Liver (tissue), 3 donors: ENCODE measurements at regions not wholly inside any gene's neighbourhood (a gene's known extent, or its start where the extent isn't known, plus 50 kb on each side); places are given as distances from the start of the nearest gene placed in this dataset.

Experiments used
- EGR1 ChIP-seq, 2 donors: IDR thresholded peaks; 2 replicates each; pipeline ENCODE4 v1.6.1; 2016 to 2018; ENCODE audit warnings: antibody characterized with exemption in 2 of 2, low read depth in 2 of 2
- GABPA ChIP-seq, 2 donors: IDR thresholded peaks in 1 of 2; conservative IDR thresholded peaks in 1 of 2; 2 replicates each; pipeline ENCODE4 v1.6.1; 2016; ENCODE audit warnings: antibody characterized with exemption in 2 of 2, mild to moderate bottlenecking in 1 of 2, moderate library complexity in 1 of 2
- HNF4G ChIP-seq: IDR thresholded peaks from 2 replicates; pipeline ENCODE4 v1.6.1; 2016; ENCODE audit warnings: antibody characterized with exemption
- JUND ChIP-seq, 2 donors: IDR thresholded peaks; 2 replicates each; pipeline ENCODE4 v1.6.1; 2016; ENCODE audit warnings: antibody characterized with exemption in 2 of 2
- MAX ChIP-seq: IDR thresholded peaks from 2 replicates; pipeline ENCODE4 v1.6.1; 2016; ENCODE audit warnings: antibody characterized with exemption
- RAD21 ChIP-seq, 2 donors: IDR thresholded peaks; 2 replicates each; pipeline ENCODE4 v1.6.1; 2016; ENCODE audit warnings: antibody characterized with exemption in 2 of 2, mild to moderate bottlenecking in 2 of 2
- RXRA ChIP-seq, 2 donors: IDR thresholded peaks; 2 replicates each; pipeline ENCODE4 v1.6.1; 2017 to 2018; ENCODE audit warnings: antibody characterized with exemption in 2 of 2, mild to moderate bottlenecking in 1 of 2
- SP1 ChIP-seq: IDR thresholded peaks from 2 replicates; pipeline ENCODE4 v1.6.1; 2018; ENCODE audit warnings: antibody characterized with exemption, mild to moderate bottlenecking
- TAF1 ChIP-seq: conservative IDR thresholded peaks from 2 replicates; pipeline ENCODE4 v1.6.1; 2016; ENCODE audit warnings: antibody characterized with exemption, mild to moderate bottlenecking
- YY1 ChIP-seq: IDR thresholded peaks from 2 replicates; pipeline ENCODE4 v1.6.1; 2016; ENCODE audit warnings: antibody characterized with exemption, mild to moderate bottlenecking
- ZBTB33 ChIP-seq: IDR thresholded peaks from 2 replicates; pipeline ENCODE4 v1.6.1; 2016; ENCODE audit warnings: antibody characterized with exemption
- TF ChIP-seq, protein P1 (sequence below): fragments of 150-350 bp; IDR thresholded peaks from 2 replicates; pipeline ENCODE4 v1.5.1; 2017; ENCODE audit warnings: improper control_type of control experiment, low read depth, low read length; ENCODE audit not compliant: missing input control
- TF ChIP-seq, protein P2 (sequence below): IDR thresholded peaks from 2 replicates; pipeline ENCODE4 v1.6.1; 2016; ENCODE audit warnings: antibody characterized with exemption, mild to moderate bottlenecking
- donor health status: healthy.
- donor health status: healthy.

GRCh38 chr13:78719367-78719766 lies 60.4 kb upstream of the OBI1 start:
- TF ChIP-seq GABPA (IDR thresholded peaks at IDR 0.05 in 1 of 2, conservative IDR thresholded peaks at IDR 0.05 in 1 of 2) (no peak), SP1 (no peak), ZBTB33 (no peak), EGR1 (IDR thresholded peaks at IDR 0.05; ENCODE audit: low read depth in 2 of 2) (no peak), MAX (no peak), TAF1 (no peak), JUND (IDR thresholded peaks at IDR 0.05) (no peak), YY1 (no peak), RAD21 (IDR thresholded peaks at IDR 0.05) (no peak), RXRA (IDR thresholded peaks at IDR 0.05) (no peak), HNF4G (no peak)
- TF ChIP-seq, protein P1, sequence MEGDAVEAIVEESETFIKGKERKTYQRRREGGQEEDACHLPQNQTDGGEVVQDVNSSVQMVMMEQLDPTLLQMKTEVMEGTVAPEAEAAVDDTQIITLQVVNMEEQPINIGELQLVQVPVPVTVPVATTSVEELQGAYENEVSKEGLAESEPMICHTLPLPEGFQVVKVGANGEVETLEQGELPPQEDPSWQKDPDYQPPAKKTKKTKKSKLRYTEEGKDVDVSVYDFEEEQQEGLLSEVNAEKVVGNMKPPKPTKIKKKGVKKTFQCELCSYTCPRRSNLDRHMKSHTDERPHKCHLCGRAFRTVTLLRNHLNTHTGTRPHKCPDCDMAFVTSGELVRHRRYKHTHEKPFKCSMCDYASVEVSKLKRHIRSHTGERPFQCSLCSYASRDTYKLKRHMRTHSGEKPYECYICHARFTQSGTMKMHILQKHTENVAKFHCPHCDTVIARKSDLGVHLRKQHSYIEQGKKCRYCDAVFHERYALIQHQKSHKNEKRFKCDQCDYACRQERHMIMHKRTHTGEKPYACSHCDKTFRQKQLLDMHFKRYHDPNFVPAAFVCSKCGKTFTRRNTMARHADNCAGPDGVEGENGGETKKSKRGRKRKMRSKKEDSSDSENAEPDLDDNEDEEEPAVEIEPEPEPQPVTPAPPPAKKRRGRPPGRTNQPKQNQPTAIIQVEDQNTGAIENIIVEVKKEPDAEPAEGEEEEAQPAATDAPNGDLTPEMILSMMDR, result no peak
- TF ChIP-seq, protein P2, sequence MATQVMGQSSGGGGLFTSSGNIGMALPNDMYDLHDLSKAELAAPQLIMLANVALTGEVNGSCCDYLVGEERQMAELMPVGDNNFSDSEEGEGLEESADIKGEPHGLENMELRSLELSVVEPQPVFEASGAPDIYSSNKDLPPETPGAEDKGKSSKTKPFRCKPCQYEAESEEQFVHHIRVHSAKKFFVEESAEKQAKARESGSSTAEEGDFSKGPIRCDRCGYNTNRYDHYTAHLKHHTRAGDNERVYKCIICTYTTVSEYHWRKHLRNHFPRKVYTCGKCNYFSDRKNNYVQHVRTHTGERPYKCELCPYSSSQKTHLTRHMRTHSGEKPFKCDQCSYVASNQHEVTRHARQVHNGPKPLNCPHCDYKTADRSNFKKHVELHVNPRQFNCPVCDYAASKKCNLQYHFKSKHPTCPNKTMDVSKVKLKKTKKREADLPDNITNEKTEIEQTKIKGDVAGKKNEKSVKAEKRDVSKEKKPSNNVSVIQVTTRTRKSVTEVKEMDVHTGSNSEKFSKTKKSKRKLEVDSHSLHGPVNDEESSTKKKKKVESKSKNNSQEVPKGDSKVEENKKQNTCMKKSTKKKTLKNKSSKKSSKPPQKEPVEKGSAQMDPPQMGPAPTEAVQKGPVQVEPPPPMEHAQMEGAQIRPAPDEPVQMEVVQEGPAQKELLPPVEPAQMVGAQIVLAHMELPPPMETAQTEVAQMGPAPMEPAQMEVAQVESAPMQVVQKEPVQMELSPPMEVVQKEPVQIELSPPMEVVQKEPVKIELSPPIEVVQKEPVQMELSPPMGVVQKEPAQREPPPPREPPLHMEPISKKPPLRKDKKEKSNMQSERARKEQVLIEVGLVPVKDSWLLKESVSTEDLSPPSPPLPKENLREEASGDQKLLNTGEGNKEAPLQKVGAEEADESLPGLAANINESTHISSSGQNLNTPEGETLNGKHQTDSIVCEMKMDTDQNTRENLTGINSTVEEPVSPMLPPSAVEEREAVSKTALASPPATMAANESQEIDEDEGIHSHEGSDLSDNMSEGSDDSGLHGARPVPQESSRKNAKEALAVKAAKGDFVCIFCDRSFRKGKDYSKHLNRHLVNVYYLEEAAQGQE, result no peak
